ENCODE measurements at regions not wholly inside any gene's neighbourhood (a gene's known extent, or its start where the extent isn't known, plus 50 kb on each side); places are given as distances from the start of the nearest gene placed in this dataset.

DNA sequence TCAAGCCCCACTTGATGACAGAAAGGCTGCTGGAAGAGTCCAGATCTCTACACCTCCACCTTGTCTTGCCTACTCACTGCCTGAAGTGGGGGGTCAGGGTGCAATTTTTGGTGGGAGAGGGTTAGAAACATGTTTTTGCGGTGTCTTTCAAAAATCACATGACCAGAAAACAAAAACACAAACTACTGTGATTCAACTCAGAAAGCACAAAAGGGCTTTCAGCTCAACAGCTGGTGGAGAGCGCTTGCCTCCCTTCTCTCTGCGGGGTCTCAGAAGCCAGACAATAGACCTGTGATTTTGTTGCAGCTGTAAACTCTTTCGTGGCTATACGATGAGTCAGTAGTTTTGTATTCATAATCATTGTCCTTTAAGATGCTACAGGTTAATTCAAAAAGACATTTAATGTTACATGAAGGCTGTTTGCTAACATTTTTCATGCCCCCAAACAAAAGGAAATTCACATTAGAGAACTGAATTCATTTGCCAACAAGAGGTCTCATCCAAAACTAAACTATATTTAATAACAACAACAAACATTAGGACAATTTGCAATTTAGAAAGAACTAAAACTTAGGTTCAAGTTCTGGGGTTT, 172.6 kb upstream of the RAI14 start:
- DNase-seq (ENCODE audit: low read depth in 3 of 3, low spot score in 1 of 3): no peak

DNA sequence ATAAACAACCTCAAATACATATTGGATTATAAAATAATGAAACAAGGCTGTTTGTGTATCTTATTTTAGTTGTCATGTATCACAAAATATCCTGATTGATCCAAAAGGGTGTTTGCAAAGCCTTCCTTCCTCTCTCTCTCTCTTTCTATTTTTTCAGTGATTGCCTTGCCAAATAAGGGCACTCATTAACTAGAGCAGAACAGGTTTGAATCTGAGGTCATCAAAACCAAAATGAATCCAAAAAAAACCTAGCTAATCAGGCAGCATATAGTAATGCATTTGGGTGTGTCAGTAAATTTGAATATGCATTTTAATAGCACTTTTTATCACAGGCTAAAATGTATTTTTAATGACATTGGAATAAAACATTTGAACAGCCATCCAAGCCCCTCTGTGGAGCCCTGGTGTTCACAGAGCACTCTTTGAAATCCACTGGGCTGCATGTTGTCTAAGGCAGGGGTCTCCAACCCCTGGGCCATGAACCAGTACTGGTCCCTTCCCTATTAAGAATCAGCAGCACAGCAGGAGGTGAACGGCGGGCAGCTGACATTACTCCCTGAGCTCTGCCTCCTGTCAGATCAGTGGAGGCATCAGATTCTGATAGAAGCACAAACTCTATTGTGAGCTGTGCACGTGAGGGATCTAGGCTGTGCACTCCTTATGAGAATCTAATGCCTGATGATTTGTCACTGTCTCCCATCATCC, 171.8 kb upstream of the RAI14 start:
- no peak for DNase-seq (ENCODE audit: low read depth in 3 of 3, low spot score in 1 of 3)

GRCh38 chr5:34485768-34486030, 170.4 kb upstream of the RAI14 start:
- DNase-seq (ENCODE audit: low read depth in 3 of 3, low spot score in 1 of 3): no peak

GRCh38 chr5:34486160-34486848, 169.8 kb upstream of the RAI14 start:
- DNase-seq (ENCODE audit: low read depth in 3 of 3, low spot score in 1 of 3): peak; percentile 3 to 60 (median 3)

DNA sequence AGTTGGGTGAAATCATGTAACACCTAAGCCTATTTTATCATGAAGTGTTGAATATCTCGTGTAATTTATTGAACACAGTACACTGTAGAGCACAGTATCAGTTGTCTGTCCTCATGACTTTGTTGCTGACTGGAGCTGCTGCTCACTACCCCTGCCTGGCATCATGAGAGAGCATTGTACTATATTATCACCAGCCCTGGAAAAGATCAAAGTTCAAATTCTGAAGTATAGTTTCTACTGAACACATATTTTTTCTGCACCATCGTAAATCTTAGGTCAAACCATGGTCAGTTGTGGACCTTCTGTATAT, 169.3 kb upstream of the RAI14 start:
- DNase-seq (ENCODE audit: low read depth in 3 of 3, low spot score in 1 of 3): no peak

DNA sequence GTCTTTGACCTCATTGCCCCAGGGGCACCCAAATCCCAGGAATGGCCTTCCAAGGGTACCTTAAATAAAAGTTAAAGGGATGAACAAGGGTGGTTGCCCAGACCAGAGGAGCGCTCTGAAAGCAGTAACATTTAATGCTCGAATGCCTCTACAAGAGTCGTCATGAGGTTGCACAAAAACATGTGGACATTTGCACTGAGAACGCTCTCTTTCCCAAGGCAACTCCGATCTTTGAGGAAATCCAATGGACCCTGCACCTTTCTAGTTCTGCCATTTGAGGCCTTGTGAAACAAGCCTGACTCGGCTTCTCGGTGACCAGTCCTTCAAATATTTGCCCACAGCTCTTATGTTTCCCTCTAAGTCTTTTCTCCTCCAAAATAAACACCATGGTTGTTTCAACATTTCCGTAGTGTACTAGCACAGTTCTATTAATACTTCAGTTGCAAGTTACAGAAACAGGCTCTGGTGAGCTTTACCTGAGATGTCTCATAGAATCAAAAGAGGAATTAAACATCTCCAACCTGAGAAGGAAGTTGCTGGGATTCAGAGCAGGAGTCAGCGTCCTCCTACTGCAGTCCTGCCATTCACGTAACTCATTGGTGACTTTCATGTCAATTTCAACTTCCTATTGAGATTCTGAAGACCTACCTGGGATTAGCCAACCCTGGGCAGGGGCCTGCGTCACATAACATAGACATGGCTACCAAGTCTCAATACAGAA, 168.8 kb upstream of the RAI14 start:
- DNase-seq (ENCODE audit: low read depth in 3 of 3, low spot score in 1 of 3): no peak

DNA sequence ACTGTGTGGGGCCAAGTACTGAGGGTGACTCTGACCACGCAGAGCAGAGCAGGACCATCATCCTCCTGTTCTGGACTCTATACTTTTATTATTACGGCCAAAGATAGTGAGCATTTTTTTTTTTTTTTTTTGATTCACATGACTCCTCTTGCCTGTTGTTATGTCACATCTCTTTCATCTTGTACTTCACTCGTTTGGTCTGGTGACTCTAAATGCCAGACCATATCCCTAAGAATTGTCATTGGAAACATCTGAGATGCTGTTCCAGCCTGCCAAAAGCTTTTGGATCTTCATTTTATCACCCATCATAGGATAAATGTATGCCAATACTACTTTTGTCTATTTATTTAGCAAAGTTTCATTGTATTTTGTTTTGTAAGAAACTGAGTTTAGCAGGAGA, 168.2 kb upstream of the RAI14 start:
- DNase-seq (ENCODE audit: low read depth in 3 of 3, low spot score in 1 of 3): no peak

GRCh38 chr5:34488984-34489383, 167.1 kb upstream of the RAI14 start:
- no peak for DNase-seq (ENCODE audit: low read depth in 3 of 3, low spot score in 1 of 3)

DNA sequence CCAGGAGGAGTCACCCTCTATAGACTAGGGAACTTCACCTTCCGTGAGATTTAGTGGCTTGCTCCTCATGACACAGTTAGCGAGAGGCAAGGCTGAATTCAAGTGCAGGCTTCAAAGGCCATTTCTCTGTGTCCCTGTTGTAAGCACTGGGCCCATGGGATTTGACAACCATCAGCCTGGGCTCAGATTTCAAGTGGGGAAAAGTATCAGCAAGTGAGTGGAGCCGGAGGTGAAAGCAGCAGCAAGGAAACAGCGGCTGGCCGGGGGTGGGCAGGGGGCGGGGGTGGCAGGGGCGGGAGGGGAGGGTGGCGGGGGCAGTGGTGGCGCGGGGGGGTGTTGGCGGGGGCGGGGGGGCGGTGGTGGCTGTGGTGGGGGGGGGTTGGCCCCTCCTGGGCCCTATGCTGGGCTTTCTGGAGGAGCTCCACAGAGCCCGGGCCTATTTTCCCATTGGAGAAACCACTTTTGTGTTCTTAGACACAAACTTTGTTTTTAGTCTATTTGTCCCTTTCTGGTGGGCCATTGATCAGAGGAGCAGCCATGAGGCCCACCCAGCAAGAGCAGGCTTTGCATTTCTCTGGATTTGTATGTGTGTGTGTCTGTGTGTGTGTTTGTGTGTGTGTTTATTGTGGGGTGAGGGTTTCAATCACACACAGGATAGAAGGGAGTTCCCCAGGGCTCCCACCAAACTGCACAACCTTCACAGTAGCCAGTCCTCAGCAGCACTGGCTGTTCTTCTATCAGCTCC, 165.4 kb upstream of the RAI14 start:
- no peak for DNase-seq (ENCODE audit: low read depth in 3 of 3, low spot score in 1 of 3)

DNA sequence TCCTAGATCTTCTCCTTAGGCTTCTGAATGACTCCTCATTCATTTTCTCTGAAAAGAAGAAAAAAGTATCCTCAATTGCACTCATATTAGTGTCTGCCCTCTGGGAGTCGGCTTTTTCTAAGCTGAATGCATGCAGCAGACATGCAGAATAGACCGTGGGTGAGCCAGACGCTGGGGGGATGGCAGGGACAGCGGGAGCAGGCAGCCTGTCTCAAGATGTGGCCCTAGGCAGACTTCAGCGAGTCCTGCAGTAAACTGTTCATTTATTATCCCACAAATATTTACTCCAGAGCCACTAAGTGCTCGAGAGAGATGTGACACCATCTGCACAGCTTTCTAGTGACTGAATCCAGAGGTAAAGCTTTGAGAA, 164.9 kb upstream of the RAI14 start:
- DNase-seq (ENCODE audit: low read depth in 3 of 3, low spot score in 1 of 3): no peak

DNA sequence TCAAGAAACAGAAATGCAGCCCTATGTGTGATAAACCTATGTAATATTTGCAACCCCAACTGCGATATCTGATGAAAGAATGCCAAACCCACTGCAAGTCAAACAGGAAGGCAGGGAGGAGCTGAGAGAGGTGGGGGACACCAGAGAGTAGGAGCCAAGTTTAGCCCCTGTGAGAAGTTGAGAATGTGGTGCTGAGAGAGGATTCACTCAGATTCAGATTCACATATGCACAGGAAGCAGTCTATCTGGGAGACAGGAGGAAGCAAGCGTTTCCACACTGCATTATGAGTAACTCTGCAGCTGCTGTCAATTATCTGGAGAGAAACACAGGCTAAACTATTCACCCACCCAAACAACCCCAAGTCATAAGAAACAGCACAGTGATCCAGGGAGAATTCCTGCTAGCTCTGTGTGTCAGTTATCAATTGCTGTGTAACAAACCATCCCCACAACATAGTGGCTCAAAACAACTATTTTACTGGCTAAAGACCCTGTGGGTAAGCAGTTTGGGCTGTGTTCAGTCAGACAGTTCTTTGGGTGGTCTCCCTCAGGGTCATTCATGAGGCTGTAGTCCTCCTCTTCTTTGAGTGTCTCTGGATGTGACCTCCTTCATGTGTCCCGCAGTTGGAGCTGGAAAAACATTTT, 161.9 kb upstream of the RAI14 start:
- DNase-seq (ENCODE audit: low read depth in 3 of 3, low spot score in 1 of 3): no peak

- no peak for DNase-seq (ENCODE audit: low read depth in 3 of 3, low spot score in 1 of 3)
Observed at GRCh38 chr5:34495178-34495577, 160.9 kb upstream of the RAI14 start.

DNA sequence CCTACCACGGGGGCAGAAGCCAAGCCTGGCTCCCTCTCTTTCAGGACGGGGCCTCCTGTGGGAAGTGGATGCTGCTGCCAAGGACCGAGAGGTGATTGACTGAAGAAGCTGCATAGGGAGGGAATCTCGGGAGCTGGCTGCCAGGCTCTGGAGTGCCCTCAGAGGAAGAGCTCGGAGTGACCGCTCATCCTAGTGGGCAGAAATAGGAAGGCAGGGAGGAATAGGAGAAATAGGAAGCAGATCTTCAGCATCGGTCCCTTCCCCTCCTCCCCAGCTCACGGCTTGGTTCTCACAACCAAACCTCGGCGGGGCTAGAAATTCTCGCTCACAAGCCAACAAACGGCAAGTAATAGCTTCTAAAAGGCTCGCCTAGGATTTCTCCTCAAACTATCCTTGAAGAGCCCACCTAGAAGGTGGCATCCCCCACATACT, 159.9 kb upstream of the RAI14 start:
- no peak for DNase-seq (ENCODE audit: low read depth in 3 of 3, low spot score in 1 of 3)

DNA sequence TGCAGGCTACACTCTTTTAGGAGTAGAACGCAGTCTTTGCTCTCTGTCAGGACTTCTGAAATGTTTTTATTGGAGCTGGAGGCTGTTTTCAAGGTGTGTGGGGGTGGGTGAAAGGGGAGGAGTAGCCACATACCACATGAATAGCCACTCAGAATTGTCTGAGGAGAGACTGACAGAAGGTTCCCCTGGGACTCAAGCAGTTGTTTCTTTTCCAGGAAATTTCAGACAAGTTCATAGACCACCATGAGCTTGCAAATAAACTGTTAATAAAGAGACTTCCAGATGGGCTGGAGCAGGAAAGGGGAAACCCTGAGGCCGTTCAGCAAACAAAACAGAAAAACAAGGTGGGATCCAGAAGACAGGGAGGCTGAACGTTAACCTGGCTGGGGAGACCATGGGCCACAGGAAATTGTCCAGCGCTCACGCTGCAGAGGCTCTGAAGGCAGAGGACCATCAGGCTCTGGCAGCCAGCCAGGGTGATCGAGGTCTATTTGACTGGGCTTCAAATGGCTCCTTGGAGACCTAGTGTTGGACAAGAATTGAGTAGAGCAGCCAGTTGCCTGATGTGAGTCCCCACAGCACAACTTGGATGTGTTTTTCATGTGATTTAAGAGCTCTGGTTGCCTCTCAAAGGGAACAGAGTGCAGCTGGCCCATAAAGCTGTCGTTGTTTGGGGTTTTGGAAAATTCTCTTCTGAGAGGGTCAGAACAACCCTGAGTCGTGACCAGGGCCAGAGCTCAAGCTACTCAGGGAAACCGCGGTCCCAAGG, 159.2 kb upstream of the RAI14 start:
- no peak for DNase-seq (ENCODE audit: low read depth in 3 of 3, low spot score in 1 of 3)

DNA sequence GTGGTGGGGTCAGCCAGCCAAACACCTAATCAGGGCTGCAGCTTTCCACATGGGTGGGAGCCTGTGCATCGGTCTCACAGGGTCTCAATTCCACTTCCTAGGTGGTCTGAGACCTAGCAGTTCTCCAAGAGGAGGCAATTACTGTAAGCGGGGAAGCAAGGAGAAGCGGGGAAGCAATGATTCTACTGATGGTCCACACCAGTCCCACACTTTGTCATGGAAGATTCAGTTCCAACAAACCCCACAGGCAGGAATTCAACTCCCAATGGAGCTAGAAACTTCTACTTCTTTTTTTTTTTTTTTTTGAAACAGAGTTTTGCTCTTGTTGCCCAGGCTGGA, 158.7 kb upstream of the RAI14 start:
- DNase-seq (ENCODE audit: low read depth in 3 of 3, low spot score in 1 of 3): no peak

DNA sequence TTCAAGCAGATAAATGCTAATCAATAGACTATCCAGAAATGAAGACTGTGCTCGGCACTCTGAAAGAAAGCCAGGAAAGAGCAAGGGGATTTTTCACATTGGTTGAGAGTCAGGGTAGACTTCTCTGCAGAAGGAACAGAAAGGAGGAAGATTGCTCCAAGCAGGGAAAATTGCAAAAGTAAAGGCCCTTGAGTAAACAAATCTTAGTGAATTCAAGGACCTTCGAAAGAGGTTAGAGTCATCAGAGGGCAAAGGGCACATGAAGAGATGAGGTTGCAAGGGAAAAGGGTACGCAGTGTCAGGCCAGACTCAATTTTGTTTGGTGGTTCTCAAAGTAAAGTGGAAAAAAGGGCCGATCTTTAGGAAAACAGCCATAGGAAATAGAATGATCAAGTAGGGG, 157.6 kb upstream of the RAI14 start:
- no peak for DNase-seq (ENCODE audit: low read depth in 3 of 3, low spot score in 1 of 3)

GRCh38 chr5:34499001-34499734, 157.0 kb upstream of the RAI14 start:
- no peak for DNase-seq (ENCODE audit: low read depth in 3 of 3, low spot score in 1 of 3)

DNA sequence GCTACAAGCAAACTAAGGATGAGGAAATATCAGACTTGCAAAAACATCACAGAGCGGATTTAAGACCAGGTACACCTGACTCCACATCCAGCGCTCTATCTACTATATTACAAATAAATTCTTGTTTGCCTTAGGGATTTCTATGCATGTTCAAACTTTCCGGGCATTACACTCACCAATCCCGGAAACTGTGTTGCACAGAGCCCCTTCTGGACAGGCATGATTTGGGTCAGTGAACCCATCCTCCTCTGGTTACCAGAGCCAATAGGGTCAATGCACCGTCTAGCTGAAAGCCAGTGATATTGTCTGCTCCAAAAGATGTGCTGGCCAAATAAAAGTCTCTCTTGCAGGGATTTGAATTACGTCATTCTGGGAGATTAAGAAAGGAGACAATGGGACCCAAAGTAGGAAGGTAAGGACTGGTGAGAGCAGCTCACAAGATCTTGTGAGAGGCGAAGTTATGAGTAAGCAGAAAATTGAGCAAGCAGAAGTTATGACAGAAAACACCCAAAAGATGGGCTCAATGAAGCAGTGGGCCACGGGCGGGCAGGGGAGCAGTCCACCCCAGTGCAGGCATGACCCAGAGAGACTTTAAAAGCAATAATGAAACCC, 155.8 kb upstream of the RAI14 start:
- DNase-seq (ENCODE audit: low read depth in 3 of 3, low spot score in 1 of 3): no peak

DNA sequence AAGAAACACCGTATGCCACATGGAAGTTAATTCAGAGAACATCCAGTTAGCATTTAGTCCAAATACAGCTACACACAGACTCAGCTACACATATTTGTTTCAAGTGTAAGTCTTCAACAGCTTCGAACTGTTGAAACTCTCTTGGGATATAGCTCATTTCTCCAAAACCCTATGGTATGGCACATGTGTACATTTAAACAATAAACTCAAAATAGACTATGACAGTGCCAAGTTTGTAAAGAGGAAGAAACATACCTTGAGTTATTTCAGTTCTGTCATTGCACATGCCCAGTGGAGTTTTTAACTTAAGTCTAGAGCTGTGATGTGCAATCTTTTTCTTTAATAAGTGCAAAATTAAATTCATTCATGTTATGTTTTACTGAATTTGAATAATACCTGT, 155.1 kb upstream of the RAI14 start:
- DNase-seq (ENCODE audit: low read depth in 3 of 3, low spot score in 1 of 3): no peak

- no peak for DNase-seq (ENCODE audit: low read depth in 3 of 3, low spot score in 1 of 3)
Observed at GRCh38 chr5:34501840-34502239, 154.3 kb upstream of the RAI14 start.
